ENCODE measurements at regions not wholly inside any gene's neighbourhood (a gene's known extent, or its start where the extent isn't known, plus 50 kb on each side); places are given as distances from the start of the nearest gene placed in this dataset.

DNA sequence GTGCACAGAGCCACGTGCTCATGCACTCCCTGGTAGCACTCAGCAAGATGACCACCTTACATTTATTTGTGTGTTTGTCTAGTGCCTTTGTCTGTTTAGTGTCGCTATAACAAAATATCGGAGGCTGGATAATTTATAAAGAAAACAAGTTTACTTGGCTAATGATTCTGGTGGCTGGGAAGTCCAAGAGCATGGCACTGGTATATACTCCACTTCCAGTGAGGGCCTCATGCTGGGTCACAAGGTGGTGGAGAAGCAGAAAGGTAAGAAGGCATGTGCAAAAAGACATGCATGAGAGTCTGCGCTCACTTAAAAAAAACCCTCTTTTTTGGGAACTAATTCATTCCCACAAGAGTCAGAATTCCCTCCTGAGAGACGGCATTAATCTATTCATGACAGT is 52.5 kb upstream of the BOD1 start:
- no peak for DNase-seq (ENCODE audit: low read depth, low spot score)
- ATAC-seq, result no peak
- Histone ChIP-seq H3K36me3 (ENCODE audit: control insufficient read depth, insufficient read depth, low read length) (no peaks in the 10 kb centered on the region), H3K9me3 (ENCODE audit: control insufficient read depth, insufficient read depth, low read depth, low read length) (no peaks in the 10 kb centered on the region), H3K27me3 (ENCODE audit: control insufficient read depth, insufficient read depth, low read length) (peaks cover 2% of the 10 kb centered on the region; the same call in 1 of the 2 replicates), H3K27ac (ENCODE audit: low read length) (no peak overlapping the region), H3K4me1 (ENCODE audit: control insufficient read depth, insufficient read depth, low read length) (no peaks in the 10 kb centered on the region), H3K4me3 (ENCODE audit: low read depth in 2 of 2, low read length in 2 of 2) (no peak overlapping the region)
- BruUV-seq (replicated peaks), result no TSS peak
- ChIA-PET CTCF (no interaction called here), POLR2A (no interaction called here)
- in situ Hi-C loops (cut with HindIII; ENCODE audit: low pct_unique_long_range_greater_than_20kb, low sequenced_read_pairs), result no loop called here
- TF ChIP-seq, protein P1, sequence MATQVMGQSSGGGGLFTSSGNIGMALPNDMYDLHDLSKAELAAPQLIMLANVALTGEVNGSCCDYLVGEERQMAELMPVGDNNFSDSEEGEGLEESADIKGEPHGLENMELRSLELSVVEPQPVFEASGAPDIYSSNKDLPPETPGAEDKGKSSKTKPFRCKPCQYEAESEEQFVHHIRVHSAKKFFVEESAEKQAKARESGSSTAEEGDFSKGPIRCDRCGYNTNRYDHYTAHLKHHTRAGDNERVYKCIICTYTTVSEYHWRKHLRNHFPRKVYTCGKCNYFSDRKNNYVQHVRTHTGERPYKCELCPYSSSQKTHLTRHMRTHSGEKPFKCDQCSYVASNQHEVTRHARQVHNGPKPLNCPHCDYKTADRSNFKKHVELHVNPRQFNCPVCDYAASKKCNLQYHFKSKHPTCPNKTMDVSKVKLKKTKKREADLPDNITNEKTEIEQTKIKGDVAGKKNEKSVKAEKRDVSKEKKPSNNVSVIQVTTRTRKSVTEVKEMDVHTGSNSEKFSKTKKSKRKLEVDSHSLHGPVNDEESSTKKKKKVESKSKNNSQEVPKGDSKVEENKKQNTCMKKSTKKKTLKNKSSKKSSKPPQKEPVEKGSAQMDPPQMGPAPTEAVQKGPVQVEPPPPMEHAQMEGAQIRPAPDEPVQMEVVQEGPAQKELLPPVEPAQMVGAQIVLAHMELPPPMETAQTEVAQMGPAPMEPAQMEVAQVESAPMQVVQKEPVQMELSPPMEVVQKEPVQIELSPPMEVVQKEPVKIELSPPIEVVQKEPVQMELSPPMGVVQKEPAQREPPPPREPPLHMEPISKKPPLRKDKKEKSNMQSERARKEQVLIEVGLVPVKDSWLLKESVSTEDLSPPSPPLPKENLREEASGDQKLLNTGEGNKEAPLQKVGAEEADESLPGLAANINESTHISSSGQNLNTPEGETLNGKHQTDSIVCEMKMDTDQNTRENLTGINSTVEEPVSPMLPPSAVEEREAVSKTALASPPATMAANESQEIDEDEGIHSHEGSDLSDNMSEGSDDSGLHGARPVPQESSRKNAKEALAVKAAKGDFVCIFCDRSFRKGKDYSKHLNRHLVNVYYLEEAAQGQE (IDR thresholded peaks at IDR 0.05; ENCODE audit: insufficient read depth in 1 of 2, low read depth in 2 of 2, low read length in 1 of 2), result no peak
- TF ChIP-seq SIN3A (IDR thresholded peaks at IDR 0.05; ENCODE audit: borderline replicate concordance, insufficient read depth, low read depth, low read length) (no peak), POLR2AphosphoS5 (IDR thresholded peaks at IDR 0.05; ENCODE audit: low read depth, low read length) (no peak), TCF7L2 (IDR thresholded peaks at IDR 0.05; ENCODE audit: low read depth, low read length) (no peak)
- TF ChIP-seq, protein P2, sequence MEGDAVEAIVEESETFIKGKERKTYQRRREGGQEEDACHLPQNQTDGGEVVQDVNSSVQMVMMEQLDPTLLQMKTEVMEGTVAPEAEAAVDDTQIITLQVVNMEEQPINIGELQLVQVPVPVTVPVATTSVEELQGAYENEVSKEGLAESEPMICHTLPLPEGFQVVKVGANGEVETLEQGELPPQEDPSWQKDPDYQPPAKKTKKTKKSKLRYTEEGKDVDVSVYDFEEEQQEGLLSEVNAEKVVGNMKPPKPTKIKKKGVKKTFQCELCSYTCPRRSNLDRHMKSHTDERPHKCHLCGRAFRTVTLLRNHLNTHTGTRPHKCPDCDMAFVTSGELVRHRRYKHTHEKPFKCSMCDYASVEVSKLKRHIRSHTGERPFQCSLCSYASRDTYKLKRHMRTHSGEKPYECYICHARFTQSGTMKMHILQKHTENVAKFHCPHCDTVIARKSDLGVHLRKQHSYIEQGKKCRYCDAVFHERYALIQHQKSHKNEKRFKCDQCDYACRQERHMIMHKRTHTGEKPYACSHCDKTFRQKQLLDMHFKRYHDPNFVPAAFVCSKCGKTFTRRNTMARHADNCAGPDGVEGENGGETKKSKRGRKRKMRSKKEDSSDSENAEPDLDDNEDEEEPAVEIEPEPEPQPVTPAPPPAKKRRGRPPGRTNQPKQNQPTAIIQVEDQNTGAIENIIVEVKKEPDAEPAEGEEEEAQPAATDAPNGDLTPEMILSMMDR (IDR thresholded peaks at IDR 0.05), result no peak
- intact Hi-C loops (cut with micrococcal nuclease; ENCODE audit: unreplicated experiment), result no loop called here

DNA sequence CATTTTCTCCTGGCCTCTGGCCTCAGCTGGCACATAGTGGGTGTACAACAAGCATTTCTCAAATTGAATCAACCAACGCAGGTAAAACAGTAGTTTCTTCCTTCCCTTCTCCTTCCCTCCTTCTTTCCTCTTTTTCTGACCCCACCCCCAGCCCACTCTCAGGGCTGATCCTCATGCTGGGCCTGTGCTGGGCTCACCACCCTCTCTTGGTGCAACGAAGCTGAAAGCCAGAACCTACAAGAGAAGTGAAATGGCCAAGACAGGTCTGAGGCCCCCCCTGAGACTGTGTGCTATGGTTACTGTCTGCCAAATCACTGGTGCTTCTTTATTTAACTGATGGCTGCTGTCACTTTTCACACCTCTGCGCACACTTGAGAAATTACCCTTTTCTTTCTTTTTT is 53.0 kb upstream of the BOD1 start:
- Histone ChIP-seq H3K4me3 (ENCODE audit: low read depth in 2 of 2, low read length in 2 of 2) (no peak overlapping the region), H3K9me3 (ENCODE audit: control insufficient read depth, insufficient read depth, low read depth, low read length) (no peaks in the 10 kb centered on the region), H3K27ac (ENCODE audit: low read length) (no peak overlapping the region), H3K36me3 (ENCODE audit: control insufficient read depth, insufficient read depth, low read length) (no peaks in the 10 kb centered on the region), H3K27me3 (ENCODE audit: control insufficient read depth, insufficient read depth, low read length) (peaks cover 2% of the 10 kb centered on the region; the same call in 1 of the 2 replicates), H3K4me1 (ENCODE audit: control insufficient read depth, insufficient read depth, low read length) (no peaks in the 10 kb centered on the region)
- ChIA-PET POLR2A (no interaction called here), CTCF (no interaction called here)
- intact Hi-C loops (cut with micrococcal nuclease; ENCODE audit: unreplicated experiment) (no loop called here), in situ Hi-C loops (cut with HindIII; ENCODE audit: low pct_unique_long_range_greater_than_20kb, low sequenced_read_pairs) (no loop called here)
- BruUV-seq (replicated peaks), result no TSS peak
- no peak for TF ChIP-seq TCF7L2 (IDR thresholded peaks at IDR 0.05; ENCODE audit: low read depth, low read length)
- DNase-seq (ENCODE audit: low read depth, low spot score) (no peak), ATAC-seq (no peak)

DNA sequence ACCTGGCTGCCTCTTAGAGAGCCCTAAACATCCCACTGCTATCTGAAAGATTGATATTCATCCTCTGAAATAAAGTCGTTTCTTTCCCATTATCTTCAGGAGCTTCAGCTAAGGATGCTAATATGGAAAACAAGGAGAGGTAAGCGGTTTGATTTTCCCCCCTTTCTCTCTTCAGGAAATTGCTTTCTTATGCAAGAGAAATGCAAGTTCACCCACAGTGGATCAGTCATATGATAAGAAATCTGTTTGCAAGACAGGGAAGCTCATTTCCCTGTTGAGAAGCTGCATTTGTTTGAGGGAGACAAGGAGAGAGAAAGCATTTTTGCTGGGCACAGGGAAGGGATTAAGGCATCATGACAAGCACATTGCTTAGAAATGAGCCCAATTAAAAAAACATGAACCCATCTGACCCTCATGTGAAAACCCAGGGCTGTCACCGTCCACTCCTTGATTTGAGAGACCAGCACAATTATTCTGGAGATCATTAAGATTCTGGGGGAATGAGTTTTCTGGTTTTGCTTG is 53.7 kb upstream of the BOD1 start:
- no peaks in the 10 kb centered on the region for H3K4me1 ChIP-seq (ENCODE audit: control insufficient read depth, insufficient read depth, low read length)
- in situ Hi-C loops (cut with HindIII; ENCODE audit: low pct_unique_long_range_greater_than_20kb, low sequenced_read_pairs), result no loop called here
- DNase-seq (ENCODE audit: low read depth, low spot score) (no peak), ATAC-seq (no peak)
- TF ChIP-seq, protein P2 (IDR thresholded peaks at IDR 0.05), result no peak
- TF ChIP-seq POLR2AphosphoS5 (IDR thresholded peaks at IDR 0.05; ENCODE audit: low read depth, low read length), result no peak
- no peak overlapping the region for H3K4me3 ChIP-seq (ENCODE audit: low read depth in 2 of 2, low read length in 2 of 2)
- intact Hi-C loops (cut with micrococcal nuclease; ENCODE audit: unreplicated experiment), result no loop called here
- CTCF ChIA-PET, result no interaction called here
- H3K36me3 ChIP-seq (ENCODE audit: control insufficient read depth, insufficient read depth, low read length), result no peaks in the 10 kb centered on the region
- H3K9me3 ChIP-seq (ENCODE audit: control insufficient read depth, insufficient read depth, low read depth, low read length), result no peaks in the 10 kb centered on the region
- H3K27ac ChIP-seq (ENCODE audit: low read length), result no peak overlapping the region
- POLR2A ChIA-PET, result no interaction called here
- BruUV-seq (replicated peaks), result no TSS peak
- peaks cover 2% of the 10 kb centered on the region; the same call in 1 of the 2 replicates for H3K27me3 ChIP-seq (ENCODE audit: control insufficient read depth, insufficient read depth, low read length)
